Gastrocnemius medialis (tissue), 4 donors: ENCODE measurements at regions not wholly inside any gene's neighbourhood (a gene's known extent, or its start where the extent isn't known, plus 50 kb on each side); places are given as distances from the start of the nearest gene placed in this dataset.

Experiments
- POLR2A ChIP-seq, 2 donors: fragments of 450-650 bp; IDR thresholded peaks; one replicate each; pipeline ENCODE4 v1.6.1; 2017; ENCODE audit warnings: antibody characterized with exemption in 2 of 2, mild to moderate bottlenecking in 2 of 2, moderate library complexity in 2 of 2
- TF ChIP-seq, protein P1 (sequence below), 5 experiments: fragments of 450-650 bp in 3 of 5; fragments of 200-600 bp in 2 of 5; sonication (generic) in 2 of 5; IDR thresholded peaks in 4 of 5; conservative IDR thresholded peaks in 1 of 5; 1 replicate in 4 of 5; 2 replicates in 1 of 5; pipeline ENCODE4 v1.5.1; 2016 to 2019; ENCODE audit warnings: antibody characterized with exemption in 5 of 5, mild to moderate bottlenecking in 3 of 5, moderate library complexity in 3 of 5

- TF ChIP-seq, protein P1, sequence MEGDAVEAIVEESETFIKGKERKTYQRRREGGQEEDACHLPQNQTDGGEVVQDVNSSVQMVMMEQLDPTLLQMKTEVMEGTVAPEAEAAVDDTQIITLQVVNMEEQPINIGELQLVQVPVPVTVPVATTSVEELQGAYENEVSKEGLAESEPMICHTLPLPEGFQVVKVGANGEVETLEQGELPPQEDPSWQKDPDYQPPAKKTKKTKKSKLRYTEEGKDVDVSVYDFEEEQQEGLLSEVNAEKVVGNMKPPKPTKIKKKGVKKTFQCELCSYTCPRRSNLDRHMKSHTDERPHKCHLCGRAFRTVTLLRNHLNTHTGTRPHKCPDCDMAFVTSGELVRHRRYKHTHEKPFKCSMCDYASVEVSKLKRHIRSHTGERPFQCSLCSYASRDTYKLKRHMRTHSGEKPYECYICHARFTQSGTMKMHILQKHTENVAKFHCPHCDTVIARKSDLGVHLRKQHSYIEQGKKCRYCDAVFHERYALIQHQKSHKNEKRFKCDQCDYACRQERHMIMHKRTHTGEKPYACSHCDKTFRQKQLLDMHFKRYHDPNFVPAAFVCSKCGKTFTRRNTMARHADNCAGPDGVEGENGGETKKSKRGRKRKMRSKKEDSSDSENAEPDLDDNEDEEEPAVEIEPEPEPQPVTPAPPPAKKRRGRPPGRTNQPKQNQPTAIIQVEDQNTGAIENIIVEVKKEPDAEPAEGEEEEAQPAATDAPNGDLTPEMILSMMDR (IDR thresholded peaks at IDR 0.05 in 4 of 5, conservative IDR thresholded peaks at IDR 0.05 in 1 of 5) = no peak
- no peak for TF ChIP-seq POLR2A (IDR thresholded peaks at IDR 0.05)
Observed at GRCh38 chr2:16125614-16126516, 185.5 kb downstream of the MYCN start.
